GM12874 (cell line): ENCODE measurements at regions not wholly inside any gene's neighbourhood (a gene's known extent, or its start where the extent isn't known, plus 50 kb on each side); places are given as distances from the start of the nearest gene placed in this dataset.

ENCODE experiments used
- TF ChIP-seq, protein P1 (sequence below): IDR thresholded peaks from 2 replicates; pipeline ENCODE4 v1.5.1; 2011; ENCODE audit warnings: low read depth, mild to moderate bottlenecking, control low read depth, low read length, moderate library complexity; ENCODE audit not compliant: insufficient read depth

DNA sequence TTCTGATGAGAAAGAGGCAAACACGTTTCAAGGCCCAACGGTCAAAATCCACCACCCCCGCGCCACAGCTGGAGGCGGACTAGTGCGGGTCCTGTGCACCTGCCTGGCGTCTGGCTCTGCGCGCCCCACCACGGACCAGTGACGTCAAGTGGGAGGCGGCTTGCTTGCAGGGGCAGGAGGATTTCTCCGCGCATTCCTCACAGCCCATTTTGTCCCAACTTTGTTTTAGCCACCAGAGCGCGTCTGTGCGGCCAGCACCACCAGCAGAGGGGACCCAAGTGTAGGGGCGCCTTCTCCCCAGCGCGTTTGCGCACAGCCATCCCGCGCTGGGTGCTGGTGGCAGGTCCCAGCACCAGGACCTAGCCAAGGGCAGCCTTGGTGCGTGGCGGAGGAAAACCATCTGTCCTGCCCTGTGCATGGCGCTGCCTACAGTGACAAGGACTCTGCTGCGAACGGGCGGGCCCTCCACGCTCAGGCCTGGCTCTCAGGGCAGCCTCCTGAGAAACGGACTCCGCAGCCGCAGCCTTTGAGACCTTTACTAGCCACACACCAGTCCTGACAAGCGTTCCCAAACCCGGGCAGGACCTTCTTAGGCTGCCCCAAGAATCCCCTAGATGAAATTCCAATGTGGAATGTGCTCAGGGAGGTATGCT lies 194.8 kb upstream of the EXOC2 start:
- TF ChIP-seq, protein P1, sequence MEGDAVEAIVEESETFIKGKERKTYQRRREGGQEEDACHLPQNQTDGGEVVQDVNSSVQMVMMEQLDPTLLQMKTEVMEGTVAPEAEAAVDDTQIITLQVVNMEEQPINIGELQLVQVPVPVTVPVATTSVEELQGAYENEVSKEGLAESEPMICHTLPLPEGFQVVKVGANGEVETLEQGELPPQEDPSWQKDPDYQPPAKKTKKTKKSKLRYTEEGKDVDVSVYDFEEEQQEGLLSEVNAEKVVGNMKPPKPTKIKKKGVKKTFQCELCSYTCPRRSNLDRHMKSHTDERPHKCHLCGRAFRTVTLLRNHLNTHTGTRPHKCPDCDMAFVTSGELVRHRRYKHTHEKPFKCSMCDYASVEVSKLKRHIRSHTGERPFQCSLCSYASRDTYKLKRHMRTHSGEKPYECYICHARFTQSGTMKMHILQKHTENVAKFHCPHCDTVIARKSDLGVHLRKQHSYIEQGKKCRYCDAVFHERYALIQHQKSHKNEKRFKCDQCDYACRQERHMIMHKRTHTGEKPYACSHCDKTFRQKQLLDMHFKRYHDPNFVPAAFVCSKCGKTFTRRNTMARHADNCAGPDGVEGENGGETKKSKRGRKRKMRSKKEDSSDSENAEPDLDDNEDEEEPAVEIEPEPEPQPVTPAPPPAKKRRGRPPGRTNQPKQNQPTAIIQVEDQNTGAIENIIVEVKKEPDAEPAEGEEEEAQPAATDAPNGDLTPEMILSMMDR, result no peak

DNA sequence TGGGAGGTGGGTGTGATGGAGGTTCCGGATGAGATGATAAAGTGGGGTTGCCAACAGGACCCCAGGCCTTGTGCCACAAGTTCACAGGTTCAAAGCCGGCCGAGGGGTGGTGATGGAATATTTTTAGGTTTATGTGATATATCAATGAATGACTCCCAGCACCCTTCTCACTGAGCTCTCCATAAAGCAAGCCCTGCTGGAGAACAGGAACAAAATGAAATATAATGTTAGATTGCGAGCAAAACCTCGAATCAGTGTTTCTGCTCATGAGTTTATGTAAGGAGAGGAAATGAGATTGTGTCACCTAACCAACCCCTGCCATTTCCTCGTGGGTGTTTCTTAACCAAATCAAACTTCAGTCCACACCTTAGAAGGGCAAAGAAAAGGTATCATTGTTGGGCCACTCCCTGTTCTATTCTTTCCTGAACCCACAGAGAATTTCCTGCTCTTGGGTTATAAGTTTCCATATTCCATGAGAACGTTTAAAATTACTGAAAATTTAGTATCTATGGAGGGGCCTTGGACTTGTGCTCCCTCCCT lies 192.2 kb upstream of the EXOC2 start:
- TF ChIP-seq, protein P1, result no peak

DNA sequence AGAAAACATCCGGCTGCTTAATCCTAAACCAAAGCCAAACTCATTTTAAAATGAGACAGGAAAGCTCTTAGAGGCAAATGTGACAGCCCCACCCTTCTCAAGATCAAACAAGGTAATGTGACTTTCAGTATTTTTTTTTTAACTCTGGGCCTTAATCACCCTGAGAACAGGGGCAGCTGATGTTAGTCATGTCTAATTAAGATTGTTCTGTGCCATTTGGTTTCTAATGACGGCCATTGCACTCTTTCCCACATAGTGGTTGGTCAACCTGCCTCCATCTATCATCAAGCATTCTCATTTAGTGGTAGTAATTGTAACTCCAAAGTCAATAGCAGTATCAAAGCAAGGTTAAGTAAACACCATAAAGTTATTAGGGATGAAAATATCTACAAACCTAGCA lies 191.6 kb upstream of the EXOC2 start:
- TF ChIP-seq, protein P1, result no peak

DNA sequence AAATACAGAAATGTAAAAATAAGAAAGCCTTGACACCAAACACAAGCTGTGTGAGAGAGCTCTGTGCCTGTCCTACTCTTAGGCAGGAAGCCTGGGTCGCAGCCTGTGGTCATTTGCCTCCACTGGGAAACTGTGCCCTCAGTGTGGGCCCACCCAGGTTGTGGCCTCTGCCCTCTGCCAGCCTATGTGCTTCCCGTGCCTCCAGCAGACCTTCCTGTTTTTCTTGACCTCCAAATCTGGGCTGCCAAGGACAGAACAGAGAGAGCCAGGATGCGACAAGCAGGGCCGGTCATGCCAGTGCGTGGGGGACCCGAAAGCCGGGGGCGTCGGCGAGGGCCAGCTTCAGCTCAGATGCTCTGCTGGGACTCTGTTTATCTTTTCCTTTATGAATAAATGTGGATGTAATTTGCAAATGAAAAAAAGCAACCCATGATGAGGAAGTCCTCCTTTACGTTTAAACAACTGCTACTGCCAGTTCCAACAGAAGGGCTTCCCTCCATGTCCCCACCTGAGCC lies 189.2 kb upstream of the EXOC2 start:
- TF ChIP-seq, protein P1, result no peak

DNA sequence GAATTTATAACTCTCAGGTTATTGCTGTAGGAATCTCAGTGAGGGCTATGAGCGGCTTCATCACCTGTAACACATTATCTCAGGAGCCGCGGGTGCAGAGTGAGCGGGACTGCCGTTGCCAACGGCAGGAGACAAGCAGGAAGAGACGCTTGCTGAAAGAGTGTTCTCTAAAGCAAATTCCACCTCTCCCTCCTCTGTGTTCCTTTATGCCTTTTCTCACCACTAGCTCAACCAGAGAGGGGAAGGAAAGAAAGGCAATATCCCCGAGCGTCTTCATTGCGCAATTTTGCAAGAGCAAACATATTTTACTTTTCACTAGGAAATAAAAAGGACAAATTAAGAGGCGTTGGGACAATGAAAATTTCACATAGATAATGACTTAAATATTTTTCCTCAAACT lies 185.2 kb upstream of the EXOC2 start:
- TF ChIP-seq, protein P1, result no peak

DNA sequence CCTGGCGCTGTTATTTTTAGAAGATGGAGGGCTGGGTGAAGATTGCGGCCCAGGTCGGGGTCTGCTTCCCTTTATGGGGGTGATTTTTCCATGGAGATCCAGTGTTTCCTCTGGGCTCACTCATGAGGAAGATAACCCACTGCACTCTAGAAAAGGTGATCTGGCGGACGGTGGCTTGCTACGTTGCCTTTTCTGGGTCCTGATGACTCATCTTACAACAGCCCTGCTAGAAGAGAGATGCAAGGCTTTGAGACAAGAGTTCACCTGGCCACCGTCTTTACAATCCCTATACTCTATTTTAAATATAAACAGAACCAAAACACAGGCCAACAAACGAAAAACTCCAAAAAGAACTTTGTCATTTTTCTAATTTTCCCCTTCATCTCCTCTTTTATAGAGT lies 182.1 kb upstream of the EXOC2 start:
- TF ChIP-seq, protein P1, result no peak

DNA sequence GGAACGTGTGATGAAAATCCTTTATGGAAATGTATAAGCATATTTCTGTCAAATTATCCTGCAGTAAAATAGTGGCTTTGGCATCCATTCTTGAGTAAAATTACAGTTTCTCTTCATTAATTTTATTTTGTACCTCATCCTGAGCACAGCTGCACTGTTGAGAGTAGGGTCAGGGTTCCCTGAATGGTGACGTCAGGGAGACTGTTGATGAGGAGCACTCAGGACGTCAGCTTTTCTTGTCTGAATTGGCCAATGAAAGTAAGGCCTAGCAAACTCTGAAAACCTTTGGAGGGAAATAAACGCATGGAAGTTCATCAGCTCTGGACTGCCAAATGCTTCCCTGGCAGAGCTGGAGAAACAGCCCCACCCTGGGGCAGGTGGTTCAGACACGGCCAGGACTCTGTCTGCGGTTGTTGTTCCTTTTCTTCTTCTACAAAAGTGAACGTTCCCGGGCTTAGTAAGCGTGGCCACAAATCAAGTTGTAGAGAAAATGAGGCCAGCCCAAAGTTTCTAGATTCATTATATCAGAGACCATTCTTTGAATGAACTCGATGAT lies 179.7 kb upstream of the EXOC2 start:
- TF ChIP-seq, protein P1, result no peak
